NT2/D1 (cell line): ENCODE measurements at regions not wholly inside any gene's neighbourhood (a gene's known extent, or its start where the extent isn't known, plus 50 kb on each side); places are given as distances from the start of the nearest gene placed in this dataset.
A peak's percentile ranks its signal among the peaks of the same experiment; 100 is the strongest.
"Not testable (repeated sequence)": the region's sequence is repeated elsewhere in the genome, so short reads cannot be mapped to it uniquely, and the experiment has no call there.

Source experiments
- DNase-seq: peaks from one replicate; pipeline ENCODE4 v3.0.0-alpha.2; 2011; ENCODE audit warnings: low read depth, low spot score
- H3K27me3 ChIP-seq: 2 replicates; pipeline ENCODE4 v1.6.0; 2011; ENCODE audit warnings: mild to moderate bottlenecking; ENCODE audit not compliant: insufficient read length, insufficient read depth
- H3K36me3 ChIP-seq: 2 replicates; pipeline ENCODE4 v1.6.1; 2011; ENCODE audit warnings: mild to moderate bottlenecking, low read length, mixed read lengths; ENCODE audit not compliant: insufficient read depth, insufficient read length
- H3K4me1 ChIP-seq: 2 replicates; pipeline ENCODE4 v1.5.1; 2011; ENCODE audit not compliant: insufficient read depth, insufficient read length
- H3K4me3 ChIP-seq: 2 replicates; pipeline ENCODE4 v1.5.1; 2011; ENCODE audit warnings: low read depth; ENCODE audit not compliant: insufficient read length
- H3K9ac ChIP-seq: 2 replicates; pipeline ENCODE4 v1.6.0; 2011; ENCODE audit warnings: low read depth; ENCODE audit not compliant: insufficient read length
- H3K9me3 ChIP-seq: 2 replicates; pipeline ENCODE4 v1.5.1; 2011; ENCODE audit warnings: mild to moderate bottlenecking, low read length; ENCODE audit not compliant: insufficient read depth
- SUZ12 ChIP-seq: IDR thresholded peaks from 2 replicates; pipeline ENCODE4 v1.6.1; 2011; ENCODE audit not compliant: insufficient read length, insufficient read depth; ENCODE audit errors: extremely low read depth
- YY1 ChIP-seq: IDR thresholded peaks from 2 replicates; pipeline ENCODE4 v1.6.1; 2011; ENCODE audit not compliant: insufficient read length, insufficient read depth
- ZNF274 ChIP-seq: IDR thresholded peaks from 2 replicates; pipeline ENCODE4 v1.6.1; 2011; ENCODE audit warnings: mild to moderate bottlenecking, low read depth, low read length

DNA sequence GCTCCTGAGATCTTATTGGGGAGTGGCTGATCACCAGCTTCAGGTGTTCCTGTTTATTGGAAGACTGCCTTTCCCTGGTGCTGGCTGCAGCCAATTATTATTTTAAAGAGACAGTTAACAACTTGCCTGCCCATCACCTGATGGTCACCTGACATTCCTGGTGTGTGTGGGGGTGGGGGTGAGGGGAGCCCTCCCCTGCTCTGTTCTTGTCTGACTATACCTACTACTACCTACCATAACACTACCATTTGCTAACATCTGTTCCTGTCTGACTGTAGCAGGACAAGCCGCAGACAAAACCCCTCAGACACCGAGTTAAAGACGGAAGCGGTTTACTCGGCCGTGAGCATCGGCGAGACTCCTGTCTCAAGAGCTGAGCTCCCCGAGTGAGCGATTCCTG lies 54.9 kb upstream of the NBPF3 start:
- DNase-seq = no peak
- Histone ChIP-seq H3K9ac (no peak overlapping the region), H3K36me3 (no peaks in the 10 kb centered on the region), H3K27me3 (no peaks in the 10 kb centered on the region), H3K4me3 (no peak overlapping the region), H3K9me3 (no peaks in the 10 kb centered on the region), H3K4me1 (peaks cover 4% of the 10 kb centered on the region)
- no peak for TF ChIP-seq YY1
- no peak for TF ChIP-seq ZNF274
- no peak for TF ChIP-seq SUZ12

DNA sequence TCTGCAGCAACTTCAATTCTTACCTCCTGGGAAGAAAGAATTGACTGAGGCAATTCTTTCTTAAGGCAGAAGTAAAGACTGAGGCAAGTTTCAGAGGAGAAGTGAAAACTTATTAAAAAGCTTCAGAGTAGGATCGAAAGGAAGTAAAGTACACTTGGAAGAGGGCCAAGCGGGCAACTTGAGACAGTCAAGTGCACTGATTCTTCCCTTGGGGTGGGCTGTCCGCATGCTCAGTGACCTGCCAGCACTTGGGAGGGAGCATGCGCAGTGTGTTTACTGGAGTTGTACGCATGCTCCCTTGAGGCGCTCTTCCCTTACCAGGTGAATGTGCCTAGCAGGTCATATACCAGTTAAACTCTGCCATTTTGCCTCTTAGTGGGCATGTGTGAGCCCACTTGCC lies 55.3 kb upstream of the NBPF3 start:
- no peak for DNase-seq
- Histone ChIP-seq H3K4me1 (peaks cover 4% of the 10 kb centered on the region), H3K9ac (no peak overlapping the region), H3K36me3 (no peaks in the 10 kb centered on the region), H3K9me3 (no peaks in the 10 kb centered on the region), H3K27me3 (no peaks in the 10 kb centered on the region), H3K4me3 (no peak overlapping the region)
- TF ChIP-seq SUZ12 = no peak
- no peak for TF ChIP-seq ZNF274
- no peak for TF ChIP-seq YY1

DNA sequence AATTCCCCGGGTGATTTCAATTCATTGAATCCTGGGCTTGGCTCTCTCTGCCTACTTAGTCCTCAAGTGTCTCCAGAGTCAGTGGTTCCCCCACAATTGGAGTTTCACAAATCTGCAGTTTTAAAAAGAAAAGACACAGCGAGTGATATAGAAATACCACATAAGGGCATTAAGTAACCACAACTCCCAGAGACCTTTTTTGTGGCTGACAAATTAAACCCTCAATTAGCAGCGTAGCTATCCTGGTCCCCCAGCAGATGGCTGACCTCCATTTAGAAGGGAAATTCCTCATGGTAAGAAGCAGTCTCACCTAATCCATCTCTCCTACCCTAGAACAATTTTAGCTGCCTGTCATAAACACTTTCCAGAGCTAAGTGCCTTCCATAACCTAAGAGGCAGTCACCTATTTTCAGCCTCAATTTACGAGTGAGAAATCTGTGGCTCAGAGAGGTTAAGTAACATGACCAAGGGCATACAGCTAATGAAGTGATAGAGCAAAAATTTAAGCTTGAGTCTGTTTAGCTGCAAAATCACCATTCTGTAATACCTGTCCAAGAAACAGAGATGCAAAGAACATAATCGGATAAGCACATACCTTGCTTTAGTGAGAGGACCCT lies 56.0 kb upstream of the NBPF3 start:
- H3K4me3 ChIP-seq = no peak overlapping the region
- peaks cover 4% of the 10 kb centered on the region for H3K4me1 ChIP-seq
- H3K9me3 ChIP-seq = peaks cover 6% of the 10 kb centered on the region; the same call in 1 of the 2 replicates
- no peak for DNase-seq
- no peaks in the 10 kb centered on the region for H3K27me3 ChIP-seq
- TF ChIP-seq ZNF274 (no peak), SUZ12 (no peak), YY1 (no peak)
- H3K9ac ChIP-seq = no peak overlapping the region
- H3K36me3 ChIP-seq = no peaks in the 10 kb centered on the region

DNA sequence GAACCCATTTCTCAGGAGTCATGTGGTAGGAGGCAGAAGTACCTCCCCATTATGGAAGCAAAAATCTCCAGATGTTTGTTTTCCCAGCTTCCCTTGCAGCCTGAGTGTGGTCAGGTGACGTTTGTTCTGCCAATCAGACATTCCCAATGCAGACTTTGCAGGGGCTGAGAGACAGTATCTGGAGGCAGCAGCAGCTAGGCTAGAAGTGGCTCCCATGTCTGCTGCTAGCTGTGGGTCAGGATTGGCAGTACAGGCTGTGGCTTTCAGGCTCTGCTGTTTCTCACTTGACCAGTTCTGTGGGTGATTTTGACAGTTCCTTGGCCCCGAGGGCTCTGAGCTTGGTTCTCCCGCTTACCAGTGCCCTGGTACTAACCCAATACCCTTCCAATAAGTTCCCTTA lies 58.6 kb upstream of the NBPF3 start:
- H3K27me3 ChIP-seq = no peaks in the 10 kb centered on the region
- H3K9ac ChIP-seq = no peak overlapping the region
- TF ChIP-seq SUZ12 (no peak), YY1 (no peak), ZNF274 (no peak)

DNA sequence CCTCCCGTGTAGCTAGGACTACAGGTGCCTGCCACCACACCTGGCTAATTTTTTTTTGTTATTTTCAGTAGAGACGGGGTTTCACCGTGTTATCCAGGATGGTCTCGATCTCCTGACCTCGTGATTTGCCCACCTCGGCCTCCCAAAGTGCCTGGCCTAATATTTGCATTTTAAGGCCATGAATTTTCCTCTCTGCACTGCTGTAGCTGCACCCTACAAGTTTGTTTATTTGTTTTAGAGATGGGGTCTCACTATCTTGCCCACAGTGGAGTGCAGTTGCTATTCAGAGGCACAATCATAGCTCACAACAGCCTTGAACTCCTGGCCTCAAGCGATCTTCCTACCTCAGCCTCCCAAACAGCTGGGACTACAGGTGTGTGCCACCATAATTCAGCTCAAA lies 59.8 kb upstream of the NBPF3 start:
- DNase-seq, H3K9ac ChIP-seq, H3K9me3 ChIP-seq, H3K27me3 ChIP-seq, H3K4me1 ChIP-seq, H3K4me3 ChIP-seq, H3K36me3 ChIP-seq: not testable (repeated sequence)

More for the DNA sequence above, 58.6 kb upstream of the NBPF3 start:
- H3K9me3 ChIP-seq = peaks cover 8% of the 10 kb centered on the region; the same call in 1 of the 2 replicates
- no peaks in the 10 kb centered on the region for H3K36me3 ChIP-seq
- DNase-seq = no peak
- H3K4me1 ChIP-seq = peaks cover 4% of the 10 kb centered on the region
- H3K4me3 ChIP-seq = no peak overlapping the region

DNA sequence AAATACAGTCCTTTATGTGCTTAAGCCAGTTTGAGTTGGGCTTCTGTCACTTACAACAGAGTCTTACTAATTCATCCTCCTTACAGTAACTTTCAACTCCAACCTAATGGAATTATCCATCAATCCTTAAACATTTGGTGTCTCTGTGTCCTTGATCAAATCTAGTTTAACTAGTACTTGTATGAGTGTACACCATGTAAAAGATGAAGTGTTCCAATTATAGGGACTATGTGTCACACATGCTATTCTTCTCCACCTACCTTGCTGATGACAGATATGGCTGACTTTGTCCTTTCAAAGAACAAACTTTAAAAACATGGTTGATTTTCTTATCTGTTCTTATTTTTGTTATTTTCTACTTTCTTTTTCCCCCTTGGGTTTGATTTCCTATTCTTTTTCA lies 60.4 kb upstream of the NBPF3 start:
- H3K4me1 ChIP-seq = no peaks in the 10 kb centered on the region
- no peaks in the 10 kb centered on the region for H3K36me3 ChIP-seq
- H3K27me3 ChIP-seq = no peaks in the 10 kb centered on the region
- no peak overlapping the region for H3K9ac ChIP-seq
- TF ChIP-seq ZNF274 (no peak), YY1 (no peak), SUZ12 (no peak)
- H3K4me3 ChIP-seq = no peak overlapping the region
- peaks cover 8% of the 10 kb centered on the region; the same call in 1 of the 2 replicates for H3K9me3 ChIP-seq
- DNase-seq = no peak

DNA sequence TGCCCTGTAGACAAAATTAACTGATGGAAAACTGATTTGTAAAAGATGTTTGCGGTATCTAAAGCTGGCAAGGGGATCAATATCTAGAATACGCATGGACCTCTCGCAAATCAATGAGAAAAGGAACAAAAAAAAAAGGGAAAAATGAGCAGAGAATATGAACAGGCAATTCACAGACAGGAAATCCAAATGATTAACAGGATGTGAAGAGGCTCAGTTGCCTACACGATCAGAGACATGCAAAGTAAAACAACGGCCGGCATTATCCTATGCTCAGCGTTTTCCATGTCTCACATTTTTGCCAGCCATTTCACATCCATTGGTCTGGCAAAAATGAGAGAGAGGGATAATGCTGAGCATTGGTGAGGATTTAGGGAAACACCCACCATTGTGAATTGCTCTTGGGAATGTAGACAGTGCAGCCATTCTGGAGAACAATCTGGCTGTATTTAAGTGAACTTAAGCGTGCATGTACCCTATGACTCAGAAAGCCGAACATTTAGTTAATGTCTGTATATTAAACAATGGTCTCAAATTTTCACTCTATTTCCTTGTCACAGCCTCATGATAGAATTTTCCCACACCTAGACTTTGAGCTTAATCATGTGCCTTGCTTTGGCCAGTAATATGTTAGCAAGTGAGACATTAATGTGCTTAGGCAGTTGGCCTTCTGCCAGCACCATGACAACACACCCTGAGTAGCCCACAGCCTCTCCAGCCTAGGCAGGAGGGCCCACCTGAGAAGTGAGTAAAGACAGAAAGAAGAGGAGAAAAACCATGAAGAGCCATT lies 61.0 kb upstream of the NBPF3 start:
- DNase-seq = no peak
- Histone ChIP-seq H3K9ac (no peak overlapping the region), H3K9me3 (peaks cover 8% of the 10 kb centered on the region; the same call in 1 of the 2 replicates), H3K36me3 (no peaks in the 10 kb centered on the region), H3K27me3 (no peaks in the 10 kb centered on the region), H3K4me3 (no peak overlapping the region), H3K4me1 (no peaks in the 10 kb centered on the region)
- TF ChIP-seq ZNF274 (no peak), SUZ12 (no peak)

DNA sequence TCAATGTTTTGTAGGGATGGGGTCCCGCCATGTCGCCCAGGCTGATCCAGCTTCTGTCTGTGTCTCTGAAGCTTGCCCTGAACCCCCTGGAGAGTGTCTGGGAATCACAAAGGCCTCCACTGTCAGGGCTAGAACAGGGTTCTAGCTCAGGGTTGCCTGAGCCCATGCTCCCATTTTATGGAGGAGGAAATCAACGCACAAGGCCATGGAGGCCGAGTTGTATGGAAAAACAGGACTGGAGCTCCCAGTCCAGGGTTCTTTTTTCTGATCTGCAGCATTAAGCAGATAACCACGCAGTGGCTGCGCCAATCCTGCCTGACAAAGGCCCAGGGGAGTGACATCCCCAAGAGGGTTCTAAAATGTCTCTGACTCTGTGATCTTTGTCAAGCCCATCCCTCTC lies 67.6 kb upstream of the NBPF3 start:
- TF ChIP-seq ZNF274 (no peak), SUZ12 (no peak), YY1 (no peak)
- H3K4me3 ChIP-seq = no peak overlapping the region
- no peak for DNase-seq

More for the DNA sequence above, 67.6 kb upstream of the NBPF3 start:
- H3K36me3 ChIP-seq = no peaks in the 10 kb centered on the region
- no peaks in the 10 kb centered on the region for H3K4me1 ChIP-seq
- H3K9ac ChIP-seq = peak overlapping the region; percentile 10
- H3K27me3 ChIP-seq = no peaks in the 10 kb centered on the region
- H3K9me3 ChIP-seq = no peaks in the 10 kb centered on the region
